ENCODE measurements at regions not wholly inside any gene's neighbourhood (a gene's known extent, or its start where the extent isn't known, plus 50 kb on each side); places are given as distances from the start of the nearest gene placed in this dataset.

DNA sequence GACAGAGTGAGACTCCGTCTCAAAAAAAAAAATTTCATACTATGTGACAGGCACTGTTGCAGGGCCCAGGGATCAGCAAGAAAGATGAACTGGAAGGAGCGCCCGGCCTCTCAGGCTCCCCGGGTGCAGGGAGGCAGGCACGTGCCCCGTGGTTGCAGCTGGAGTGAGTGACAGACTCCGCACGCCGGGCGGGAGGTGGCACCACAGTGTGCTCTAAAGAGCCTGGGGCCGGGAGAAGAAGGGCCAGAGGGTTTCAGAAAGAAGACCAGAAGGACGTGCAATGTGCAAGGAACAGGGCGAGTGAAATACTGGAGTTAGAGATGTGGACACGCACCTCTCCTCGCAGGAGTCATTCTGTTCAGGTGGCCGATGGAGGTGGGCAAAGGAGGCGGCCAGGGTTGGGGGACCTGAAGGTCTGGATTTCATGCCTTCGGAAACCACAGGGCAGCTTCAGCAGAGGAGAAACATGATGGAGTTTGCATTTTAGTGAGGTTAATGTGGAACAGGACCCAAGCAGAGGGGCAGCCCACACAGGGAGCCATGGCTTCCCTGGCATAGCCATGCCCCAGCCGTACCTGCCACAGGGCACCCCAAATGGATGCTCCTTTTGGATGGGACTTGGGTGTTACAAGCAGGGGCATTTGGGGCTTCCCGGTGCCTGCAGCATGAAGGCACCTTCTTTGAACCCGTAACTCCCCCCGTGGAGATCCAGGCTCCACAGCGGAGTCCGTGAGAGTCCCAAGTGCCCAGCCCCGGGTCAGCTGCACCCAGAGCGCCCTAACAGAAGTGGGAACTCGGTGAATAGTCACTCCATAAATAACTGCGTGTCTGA, 226.2 kb downstream of the ERMARD start:
- no peak for DNase-seq (ENCODE audit: low spot score)

DNA sequence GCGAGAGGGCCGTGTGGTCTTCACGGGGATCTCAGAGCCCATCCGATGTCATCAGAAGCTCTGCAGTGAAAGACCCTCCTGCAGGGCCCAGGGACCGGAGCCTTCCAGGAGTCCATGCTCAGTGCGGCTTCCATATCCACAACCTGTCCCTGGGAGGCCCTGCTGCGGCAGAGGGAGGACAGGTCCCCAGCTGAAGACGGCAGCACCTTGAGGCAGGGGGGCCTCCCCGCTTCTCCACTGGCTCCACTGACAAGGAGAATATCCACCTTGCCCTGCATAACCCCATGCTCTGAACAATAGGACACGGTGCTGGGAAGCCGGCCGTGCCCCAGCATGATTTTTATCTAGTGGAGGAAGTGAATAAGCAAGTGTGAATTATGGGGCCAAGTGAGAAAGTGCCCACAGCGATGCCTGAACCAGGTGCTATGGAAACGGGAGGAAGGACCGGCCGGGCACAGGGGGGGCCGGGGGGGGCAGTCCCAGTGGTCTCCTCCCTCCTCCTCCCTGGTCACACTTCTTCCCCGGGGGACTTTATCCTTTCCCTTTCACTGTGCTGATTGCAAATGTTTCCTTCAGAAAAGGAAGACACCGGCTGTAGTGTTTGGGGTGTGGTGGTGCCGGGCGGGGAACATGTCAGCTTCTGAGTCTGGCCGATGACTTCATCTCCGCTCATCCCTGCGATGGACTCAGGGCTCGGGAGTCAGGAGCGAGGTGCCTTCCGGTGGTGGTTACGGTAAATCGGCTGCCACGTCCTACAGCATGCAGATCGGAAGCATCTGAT, 225.1 kb downstream of the ERMARD start:
- no peak overlapping the region for H3K4me2 ChIP-seq
- TF ChIP-seq EZH2phosphoT487 (IDR thresholded peaks at IDR 0.05; ENCODE audit: low read depth, severe bottlenecking, unreplicated experiment) = no peak
- no peak for TF ChIP-seq EZH2 (IDR thresholded peaks at IDR 0.05; ENCODE audit: borderline replicate concordance)
- no peak for TF ChIP-seq CTCF (IDR thresholded peaks at IDR 0.05; ENCODE audit: poor library complexity)
- H3K79me2 ChIP-seq = no peaks in the 10 kb centered on the region
- H3K27me3 ChIP-seq = no peaks in the 10 kb centered on the region
- H3K4me1 ChIP-seq (ENCODE audit: insufficient read depth) = no peaks in the 10 kb centered on the region
- no peak overlapping the region for H3K4me3 ChIP-seq
- no peaks in the 10 kb centered on the region for H3K36me3 ChIP-seq (replicated peaks; ENCODE audit: insufficient read depth, low read depth)
- 80% methylated on average over 27 of the region's 31 CpGs for WGBS (ENCODE audit: low lambda C conversion rate, missing lambda C conversion rate)
- H4K20me1 ChIP-seq (ENCODE audit: insufficient read depth, poor library complexity, severe bottlenecking) = no peaks in the 10 kb centered on the region
- H3K9me3 ChIP-seq (ENCODE audit: low read depth) = no peaks in the 10 kb centered on the region
- H2AFZ ChIP-seq = no peak overlapping the region
- H3K9me2 ChIP-seq (replicated peaks; ENCODE audit: insufficient read depth) = no peaks in the 10 kb centered on the region
- no peak overlapping the region for H3K27ac ChIP-seq
- DNase-seq (ENCODE audit: low spot score) = no peak

More for the DNA sequence above, 226.2 kb downstream of the ERMARD start:
- no peaks in the 10 kb centered on the region for H3K4me1 ChIP-seq (ENCODE audit: insufficient read depth)
- no peak overlapping the region for H2AFZ ChIP-seq
- H4K20me1 ChIP-seq (ENCODE audit: insufficient read depth, poor library complexity, severe bottlenecking) = no peaks in the 10 kb centered on the region
- H3K79me2 ChIP-seq = no peaks in the 10 kb centered on the region
- 92% methylated on average over 25 of the region's 28 CpGs for WGBS (ENCODE audit: low lambda C conversion rate, missing lambda C conversion rate)
- H3K4me2 ChIP-seq = no peak overlapping the region
- H3K27ac ChIP-seq = no peak overlapping the region
- H3K4me3 ChIP-seq = no peak overlapping the region
- no peaks in the 10 kb centered on the region for H3K9me2 ChIP-seq (replicated peaks; ENCODE audit: insufficient read depth)
- no peaks in the 10 kb centered on the region for H3K9me3 ChIP-seq (ENCODE audit: low read depth)
- no peaks in the 10 kb centered on the region for H3K36me3 ChIP-seq (replicated peaks; ENCODE audit: insufficient read depth, low read depth)
- H3K27me3 ChIP-seq = no peaks in the 10 kb centered on the region
- TF ChIP-seq EZH2 (IDR thresholded peaks at IDR 0.05; ENCODE audit: borderline replicate concordance) = no peak
- no peak for TF ChIP-seq EZH2phosphoT487 (IDR thresholded peaks at IDR 0.05; ENCODE audit: low read depth, severe bottlenecking, unreplicated experiment)
- no peak for TF ChIP-seq CTCF (IDR thresholded peaks at IDR 0.05; ENCODE audit: poor library complexity)

- no peaks in the 10 kb centered on the region for H3K36me3 ChIP-seq (replicated peaks; ENCODE audit: insufficient read depth, low read depth)
- H3K4me3 ChIP-seq = no peak overlapping the region
- H3K4me2 ChIP-seq = no peak overlapping the region
- no peak overlapping the region for H2AFZ ChIP-seq
- no peaks in the 10 kb centered on the region for H3K27me3 ChIP-seq
- H3K4me1 ChIP-seq (ENCODE audit: insufficient read depth) = no peaks in the 10 kb centered on the region
- WGBS (ENCODE audit: low lambda C conversion rate, missing lambda C conversion rate) = 93% methylated on average over 10 of the region's 10 CpGs
- no peaks in the 10 kb centered on the region for H3K9me2 ChIP-seq (replicated peaks; ENCODE audit: insufficient read depth)
- no peak overlapping the region for H3K27ac ChIP-seq
- TF ChIP-seq EZH2phosphoT487 (IDR thresholded peaks at IDR 0.05; ENCODE audit: low read depth, severe bottlenecking, unreplicated experiment) (no peak), EZH2 (IDR thresholded peaks at IDR 0.05; ENCODE audit: borderline replicate concordance) (no peak), CTCF (IDR thresholded peaks at IDR 0.05; ENCODE audit: poor library complexity) (no peak)
- H3K79me2 ChIP-seq = no peaks in the 10 kb centered on the region
- no peaks in the 10 kb centered on the region for H4K20me1 ChIP-seq (ENCODE audit: insufficient read depth, poor library complexity, severe bottlenecking)
- no peak for DNase-seq (ENCODE audit: low spot score)
- H3K9me3 ChIP-seq (ENCODE audit: low read depth) = no peaks in the 10 kb centered on the region
Observed at GRCh38 chr6:169975701-169976100, 224.3 kb downstream of the ERMARD start.
